HepG2 (cell line): ENCODE measurements at regions not wholly inside any gene's neighbourhood (a gene's known extent, or its start where the extent isn't known, plus 50 kb on each side); places are given as distances from the start of the nearest gene placed in this dataset.

Experiments used
- DPF2 ChIP-seq: sonication (generic); formaldehyde crosslinking; IDR thresholded peaks from 2 replicates; pipeline ENCODE4 v1.4.0; 2020; ENCODE audit warnings: mild to moderate bottlenecking, low read depth, missing genetic modification reagents, borderline replicate concordance
- EED ChIP-seq: sonication (generic); formaldehyde crosslinking; IDR thresholded peaks from 2 replicates; pipeline ENCODE4 v1.5.0; 2020; ENCODE audit warnings: mild to moderate bottlenecking, missing genetic modification reagents
- GABPA ChIP-seq, 2 experiments: IDR thresholded peaks; 2 replicates each; pipeline ENCODE4 v1.6.1; 2011 to 2016; ENCODE audit warnings: low read depth in 2 of 2, low read length in 1 of 2, missing biosample characterization in 1 of 2, missing genetic modification characterization in 1 of 2
- SUZ12 ChIP-seq: fragments of 150-350 bp; IDR thresholded peaks from 2 replicates; pipeline ENCODE4 v1.6.1; 2014; ENCODE audit warnings: low read depth, low read length
- TCF7L2 ChIP-seq: IDR thresholded peaks from 2 replicates; pipeline ENCODE4 v1.6.1; 2011; ENCODE audit warnings: mild to moderate bottlenecking, low read depth, low read length, moderate library complexity
- ZNF230 ChIP-seq: sonication (generic); formaldehyde crosslinking; IDR thresholded peaks from 2 replicates; pipeline ENCODE4 v1.4.0; 2020; ENCODE audit warnings: mild to moderate bottlenecking, missing genetic modification reagents
- ZNF331 ChIP-seq: sonication (generic); formaldehyde crosslinking; IDR thresholded peaks from 2 replicates; pipeline ENCODE4 v1.4.0; 2020; ENCODE audit warnings: missing genetic modification reagents
- ZNF34 ChIP-seq: sonication (generic); formaldehyde crosslinking; IDR thresholded peaks from 2 replicates; pipeline ENCODE4 v1.4.0; 2020; ENCODE audit warnings: mild to moderate bottlenecking, missing genetic modification reagents, borderline replicate concordance
- ZNF768 ChIP-seq: sonication (generic); formaldehyde crosslinking; IDR thresholded peaks from 2 replicates; pipeline ENCODE4 v1.4.0; 2020; ENCODE audit warnings: missing genetic modification reagents
- TF ChIP-seq, protein P1 (sequence below): sonication (generic); formaldehyde crosslinking; IDR thresholded peaks from 2 replicates; pipeline ENCODE4 v1.5.0; 2020; ENCODE audit warnings: missing genetic modification reagents
- TF ChIP-seq, protein P2 (sequence below): sonication (generic); formaldehyde crosslinking; IDR thresholded peaks from 2 replicates; pipeline ENCODE4 v1.4.0; 2020; ENCODE audit warnings: missing genetic modification reagents
- TF ChIP-seq, protein P3 (sequence below): sonication (generic); formaldehyde crosslinking; IDR thresholded peaks from 2 replicates; pipeline ENCODE4 v1.5.0; 2020; ENCODE audit warnings: mild to moderate bottlenecking, missing genetic modification reagents, moderate library complexity

DNA sequence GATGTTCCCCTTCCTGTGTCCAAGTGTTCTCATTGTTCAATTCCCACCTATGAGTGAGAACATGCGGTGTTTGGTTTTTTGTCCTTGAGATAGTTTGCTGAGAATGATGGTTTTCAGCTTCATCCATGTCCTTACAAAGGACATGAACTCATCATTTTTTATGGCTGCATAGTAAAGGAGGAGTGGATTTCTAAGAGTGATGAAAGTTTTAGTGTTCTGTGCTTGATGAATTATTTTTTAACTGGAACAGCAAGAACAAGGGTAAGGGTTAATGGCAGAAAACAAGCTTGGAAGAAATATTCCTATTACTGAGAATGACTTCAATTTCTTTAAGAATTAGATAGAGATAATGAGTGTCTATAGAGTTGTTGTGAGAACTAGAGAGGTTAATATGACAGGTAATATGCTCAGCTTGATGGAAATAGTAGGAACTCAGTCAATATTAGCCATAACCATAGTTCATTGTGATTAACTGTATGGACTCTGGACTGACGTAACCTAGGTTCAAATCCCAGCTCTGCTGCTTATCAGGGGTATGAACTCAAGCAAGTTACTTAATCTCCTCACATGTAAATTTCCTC lies 190.0 kb downstream of the RPS12 start:
- TF ChIP-seq DPF2 (CRISPR knock-in tag) (no peak), ZNF230 (CRISPR knock-in tag) (no peak), ZNF34 (CRISPR knock-in tag) (no peak), GABPA (IDR thresholded peaks at IDR 0.05; ENCODE audit: low read depth, low read length) (no peak), GABPA (CRISPR knock-in tag; IDR thresholded peaks at IDR 0.05; ENCODE audit: low read depth) (no peak), TCF7L2 (no peak), ZNF331 (CRISPR knock-in tag) (no peak), ZNF768 (CRISPR knock-in tag) (no peak), SUZ12 (no peak), EED (no peak)
- TF ChIP-seq, protein P1, sequence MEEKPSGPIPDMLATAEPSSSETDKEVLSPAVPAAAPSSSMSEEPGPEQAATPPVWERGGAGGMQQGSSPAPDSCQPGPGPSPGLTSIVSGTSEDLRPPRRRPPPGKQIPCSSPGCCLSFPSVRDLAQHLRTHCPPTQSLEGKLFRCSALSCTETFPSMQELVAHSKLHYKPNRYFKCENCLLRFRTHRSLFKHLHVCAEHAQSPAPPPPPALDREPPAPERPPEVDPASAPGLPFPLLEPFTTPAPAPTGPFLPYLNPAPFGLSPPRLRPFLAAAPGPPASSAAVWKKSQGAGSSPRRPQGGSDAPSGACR (CRISPR knock-in tag): no peak
- TF ChIP-seq, protein P2, sequence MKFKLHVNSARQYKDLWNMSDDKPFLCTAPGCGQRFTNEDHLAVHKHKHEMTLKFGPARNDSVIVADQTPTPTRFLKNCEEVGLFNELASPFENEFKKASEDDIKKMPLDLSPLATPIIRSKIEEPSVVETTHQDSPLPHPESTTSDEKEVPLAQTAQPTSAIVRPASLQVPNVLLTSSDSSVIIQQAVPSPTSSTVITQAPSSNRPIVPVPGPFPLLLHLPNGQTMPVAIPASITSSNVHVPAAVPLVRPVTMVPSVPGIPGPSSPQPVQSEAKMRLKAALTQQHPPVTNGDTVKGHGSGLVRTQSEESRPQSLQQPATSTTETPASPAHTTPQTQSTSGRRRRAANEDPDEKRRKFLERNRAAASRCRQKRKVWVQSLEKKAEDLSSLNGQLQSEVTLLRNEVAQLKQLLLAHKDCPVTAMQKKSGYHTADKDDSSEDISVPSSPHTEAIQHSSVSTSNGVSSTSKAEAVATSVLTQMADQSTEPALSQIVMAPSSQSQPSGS (CRISPR knock-in tag): no peak
- TF ChIP-seq, protein P3, sequence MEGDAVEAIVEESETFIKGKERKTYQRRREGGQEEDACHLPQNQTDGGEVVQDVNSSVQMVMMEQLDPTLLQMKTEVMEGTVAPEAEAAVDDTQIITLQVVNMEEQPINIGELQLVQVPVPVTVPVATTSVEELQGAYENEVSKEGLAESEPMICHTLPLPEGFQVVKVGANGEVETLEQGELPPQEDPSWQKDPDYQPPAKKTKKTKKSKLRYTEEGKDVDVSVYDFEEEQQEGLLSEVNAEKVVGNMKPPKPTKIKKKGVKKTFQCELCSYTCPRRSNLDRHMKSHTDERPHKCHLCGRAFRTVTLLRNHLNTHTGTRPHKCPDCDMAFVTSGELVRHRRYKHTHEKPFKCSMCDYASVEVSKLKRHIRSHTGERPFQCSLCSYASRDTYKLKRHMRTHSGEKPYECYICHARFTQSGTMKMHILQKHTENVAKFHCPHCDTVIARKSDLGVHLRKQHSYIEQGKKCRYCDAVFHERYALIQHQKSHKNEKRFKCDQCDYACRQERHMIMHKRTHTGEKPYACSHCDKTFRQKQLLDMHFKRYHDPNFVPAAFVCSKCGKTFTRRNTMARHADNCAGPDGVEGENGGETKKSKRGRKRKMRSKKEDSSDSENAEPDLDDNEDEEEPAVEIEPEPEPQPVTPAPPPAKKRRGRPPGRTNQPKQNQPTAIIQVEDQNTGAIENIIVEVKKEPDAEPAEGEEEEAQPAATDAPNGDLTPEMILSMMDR (CRISPR knock-in tag): no peak
